DND-41 (cell line): ENCODE measurements at regions not wholly inside any gene's neighbourhood (a gene's known extent, or its start where the extent isn't known, plus 50 kb on each side); places are given as distances from the start of the nearest gene placed in this dataset.

Experiments
- EZH2 ChIP-seq: IDR thresholded peaks from 3 replicates; pipeline ENCODE4 v1.6.1; 2012; ENCODE audit warnings: borderline replicate concordance, low read depth, mild to moderate bottlenecking, moderate library complexity, low read length, inconsistent platforms; ENCODE audit not compliant: severe bottlenecking
- TF ChIP-seq, protein P1 (sequence below): IDR thresholded peaks from 2 replicates; pipeline ENCODE4 v1.5.1; 2012; ENCODE audit warnings: borderline replicate concordance, low read length, moderate library complexity, mild to moderate bottlenecking; ENCODE audit not compliant: poor library complexity, severe bottlenecking; ENCODE audit errors: extremely low read depth

DNA sequence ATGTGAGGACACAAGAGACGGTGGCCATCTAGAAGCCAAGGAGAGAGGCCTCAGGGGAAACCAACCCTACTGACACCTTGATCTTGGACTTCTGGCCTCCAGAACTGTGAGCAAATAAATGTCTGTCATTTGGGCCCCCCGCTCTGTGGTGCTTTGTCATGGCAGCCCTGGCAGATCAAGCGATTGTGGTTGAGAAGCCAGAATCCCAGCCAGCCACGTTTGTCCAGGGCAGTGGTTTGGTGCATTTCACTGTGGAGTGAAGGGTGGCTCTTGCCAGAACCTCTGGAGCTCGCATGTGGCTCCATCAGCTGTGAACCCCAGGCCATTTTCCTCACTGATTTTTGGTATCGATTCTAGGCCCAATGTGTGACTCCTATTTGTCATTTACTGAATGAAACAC is 404.9 kb downstream of the BCL11B start:
- TF ChIP-seq, protein P1, sequence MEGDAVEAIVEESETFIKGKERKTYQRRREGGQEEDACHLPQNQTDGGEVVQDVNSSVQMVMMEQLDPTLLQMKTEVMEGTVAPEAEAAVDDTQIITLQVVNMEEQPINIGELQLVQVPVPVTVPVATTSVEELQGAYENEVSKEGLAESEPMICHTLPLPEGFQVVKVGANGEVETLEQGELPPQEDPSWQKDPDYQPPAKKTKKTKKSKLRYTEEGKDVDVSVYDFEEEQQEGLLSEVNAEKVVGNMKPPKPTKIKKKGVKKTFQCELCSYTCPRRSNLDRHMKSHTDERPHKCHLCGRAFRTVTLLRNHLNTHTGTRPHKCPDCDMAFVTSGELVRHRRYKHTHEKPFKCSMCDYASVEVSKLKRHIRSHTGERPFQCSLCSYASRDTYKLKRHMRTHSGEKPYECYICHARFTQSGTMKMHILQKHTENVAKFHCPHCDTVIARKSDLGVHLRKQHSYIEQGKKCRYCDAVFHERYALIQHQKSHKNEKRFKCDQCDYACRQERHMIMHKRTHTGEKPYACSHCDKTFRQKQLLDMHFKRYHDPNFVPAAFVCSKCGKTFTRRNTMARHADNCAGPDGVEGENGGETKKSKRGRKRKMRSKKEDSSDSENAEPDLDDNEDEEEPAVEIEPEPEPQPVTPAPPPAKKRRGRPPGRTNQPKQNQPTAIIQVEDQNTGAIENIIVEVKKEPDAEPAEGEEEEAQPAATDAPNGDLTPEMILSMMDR = no peak
- no peak for TF ChIP-seq EZH2
